Astrocyte (in vitro differentiated cells and primary cell): ENCODE measurements at regions not wholly inside any gene's neighbourhood (a gene's known extent, or its start where the extent isn't known, plus 50 kb on each side); places are given as distances from the start of the nearest gene placed in this dataset.

Experiments used
- EZH2 ChIP-seq: IDR thresholded peaks from 2 replicates; pipeline ENCODE4 v1.6.1; 2012; ENCODE audit warnings: mild to moderate bottlenecking, low read length, inconsistent platforms; ENCODE audit not compliant: insufficient read depth
- TF ChIP-seq, protein P1 (sequence below): IDR thresholded peaks from 2 replicates; pipeline ENCODE4 v1.5.1; 2011; ENCODE audit warnings: low read depth, mild to moderate bottlenecking, inconsistent platforms, low read length, moderate library complexity; ENCODE audit not compliant: insufficient read depth

DNA sequence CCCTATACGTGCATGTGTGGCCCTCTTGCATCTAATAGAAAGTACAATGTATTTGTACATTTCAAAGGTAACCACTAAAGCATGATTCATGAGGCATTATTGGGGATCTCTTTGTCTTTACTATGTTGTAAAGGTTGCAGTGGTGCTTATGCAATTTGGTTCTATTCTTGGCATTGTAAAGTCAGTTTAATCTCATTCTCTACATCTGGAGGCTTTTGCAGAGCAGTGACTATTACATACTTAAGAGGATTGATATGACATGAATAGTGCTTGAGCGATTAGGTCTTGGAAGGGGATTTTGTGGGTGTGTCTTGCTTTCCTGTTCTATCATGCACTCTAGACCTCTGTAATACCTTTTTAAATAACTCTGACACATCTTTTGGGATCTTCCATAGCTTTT lies 610.0 kb downstream of the EFNB2 start:
- no peak for TF ChIP-seq EZH2
- TF ChIP-seq, protein P1, sequence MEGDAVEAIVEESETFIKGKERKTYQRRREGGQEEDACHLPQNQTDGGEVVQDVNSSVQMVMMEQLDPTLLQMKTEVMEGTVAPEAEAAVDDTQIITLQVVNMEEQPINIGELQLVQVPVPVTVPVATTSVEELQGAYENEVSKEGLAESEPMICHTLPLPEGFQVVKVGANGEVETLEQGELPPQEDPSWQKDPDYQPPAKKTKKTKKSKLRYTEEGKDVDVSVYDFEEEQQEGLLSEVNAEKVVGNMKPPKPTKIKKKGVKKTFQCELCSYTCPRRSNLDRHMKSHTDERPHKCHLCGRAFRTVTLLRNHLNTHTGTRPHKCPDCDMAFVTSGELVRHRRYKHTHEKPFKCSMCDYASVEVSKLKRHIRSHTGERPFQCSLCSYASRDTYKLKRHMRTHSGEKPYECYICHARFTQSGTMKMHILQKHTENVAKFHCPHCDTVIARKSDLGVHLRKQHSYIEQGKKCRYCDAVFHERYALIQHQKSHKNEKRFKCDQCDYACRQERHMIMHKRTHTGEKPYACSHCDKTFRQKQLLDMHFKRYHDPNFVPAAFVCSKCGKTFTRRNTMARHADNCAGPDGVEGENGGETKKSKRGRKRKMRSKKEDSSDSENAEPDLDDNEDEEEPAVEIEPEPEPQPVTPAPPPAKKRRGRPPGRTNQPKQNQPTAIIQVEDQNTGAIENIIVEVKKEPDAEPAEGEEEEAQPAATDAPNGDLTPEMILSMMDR = no peak
